ENCODE measurements at regions not wholly inside any gene's neighbourhood (a gene's known extent, or its start where the extent isn't known, plus 50 kb on each side); places are given as distances from the start of the nearest gene placed in this dataset.

DNA sequence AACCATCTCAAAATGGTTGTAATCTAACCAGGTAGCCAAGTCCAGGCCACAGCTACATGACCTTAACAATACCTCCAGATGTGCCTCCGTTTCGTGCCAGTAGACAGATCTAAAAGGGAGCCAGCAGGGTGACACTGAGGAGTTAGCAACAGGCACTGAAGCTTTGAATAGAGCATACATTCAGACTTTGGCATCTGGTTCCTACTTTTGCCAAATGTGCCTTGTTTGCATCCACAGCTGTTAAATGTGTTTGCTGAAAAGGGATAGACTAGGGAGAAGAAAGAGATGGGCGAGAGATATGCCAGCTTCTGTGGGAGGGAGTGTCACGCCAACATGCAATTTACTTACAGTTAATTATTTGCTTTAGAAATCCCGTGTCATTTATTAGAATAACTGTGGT, 1433.9 kb upstream of the CADM2 start:
- Histone ChIP-seq H3K9me2 (ENCODE audit: insufficient read depth, low read length) (no peaks in the 10 kb centered on the region), H3K4me3 (ENCODE audit: low read depth, low read length, poor library complexity, severe bottlenecking) (no peak overlapping the region), H3K27ac (ENCODE audit: low read depth, low read length, poor library complexity, severe bottlenecking) (no peak overlapping the region), H3K4me1 (ENCODE audit: insufficient read depth, low read length, poor library complexity, severe bottlenecking) (no peaks in the 10 kb centered on the region), H3K9me3 (ENCODE audit: low read length) (no peaks in the 10 kb centered on the region), H2AFZ (ENCODE audit: low read length) (no peak overlapping the region), H3K36me3 (ENCODE audit: insufficient read depth, low read length) (no peaks in the 10 kb centered on the region), H3K79me2 (ENCODE audit: insufficient read depth, low read depth, low read length) (no peaks in the 10 kb centered on the region), H3K4me2 (ENCODE audit: low read length) (no peak overlapping the region), H4K20me1 (ENCODE audit: insufficient read depth, low read length) (no peaks in the 10 kb centered on the region)
- POLR2A ChIA-PET = no interaction called here
- CTCF ChIA-PET (ENCODE audit: unreplicated experiment) = no interaction called here
- TF ChIP-seq, protein P1, sequence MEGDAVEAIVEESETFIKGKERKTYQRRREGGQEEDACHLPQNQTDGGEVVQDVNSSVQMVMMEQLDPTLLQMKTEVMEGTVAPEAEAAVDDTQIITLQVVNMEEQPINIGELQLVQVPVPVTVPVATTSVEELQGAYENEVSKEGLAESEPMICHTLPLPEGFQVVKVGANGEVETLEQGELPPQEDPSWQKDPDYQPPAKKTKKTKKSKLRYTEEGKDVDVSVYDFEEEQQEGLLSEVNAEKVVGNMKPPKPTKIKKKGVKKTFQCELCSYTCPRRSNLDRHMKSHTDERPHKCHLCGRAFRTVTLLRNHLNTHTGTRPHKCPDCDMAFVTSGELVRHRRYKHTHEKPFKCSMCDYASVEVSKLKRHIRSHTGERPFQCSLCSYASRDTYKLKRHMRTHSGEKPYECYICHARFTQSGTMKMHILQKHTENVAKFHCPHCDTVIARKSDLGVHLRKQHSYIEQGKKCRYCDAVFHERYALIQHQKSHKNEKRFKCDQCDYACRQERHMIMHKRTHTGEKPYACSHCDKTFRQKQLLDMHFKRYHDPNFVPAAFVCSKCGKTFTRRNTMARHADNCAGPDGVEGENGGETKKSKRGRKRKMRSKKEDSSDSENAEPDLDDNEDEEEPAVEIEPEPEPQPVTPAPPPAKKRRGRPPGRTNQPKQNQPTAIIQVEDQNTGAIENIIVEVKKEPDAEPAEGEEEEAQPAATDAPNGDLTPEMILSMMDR (conservative IDR thresholded peaks at IDR 0.05; ENCODE audit: low read length) = no peak
- TF ChIP-seq EZH2phosphoT487 (IDR thresholded peaks at IDR 0.05; ENCODE audit: borderline replicate concordance, low read depth, low read length) = no peak
- intact Hi-C loops (cut with micrococcal nuclease; ENCODE audit: unreplicated experiment) = no loop called here
- no TSS peak for BruUV-seq (replicated peaks)
- DNase-seq (ENCODE audit: low spot score) = no peak

DNA sequence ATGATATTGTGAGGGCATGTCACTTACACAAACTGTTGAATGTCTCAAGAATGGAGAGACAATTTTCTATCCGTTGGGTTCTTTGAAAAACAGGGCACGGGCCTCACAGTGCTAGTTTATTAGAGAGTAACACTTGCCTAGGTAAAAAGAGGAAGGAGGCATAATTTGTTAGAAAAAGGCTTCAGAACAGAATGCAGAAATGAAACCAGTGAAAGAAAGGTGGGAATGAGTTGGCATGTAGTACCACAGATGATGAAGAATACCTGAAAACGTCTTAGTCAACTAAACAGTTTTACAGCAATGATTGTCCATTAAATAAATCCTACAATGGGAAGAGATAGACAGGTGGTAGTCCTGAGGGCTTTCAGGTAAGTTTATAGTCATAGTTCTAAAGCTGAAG, 1399.7 kb upstream of the CADM2 start:
- Histone ChIP-seq H2AFZ (ENCODE audit: low read length) (no peak overlapping the region), H3K4me1 (ENCODE audit: insufficient read depth, low read length, poor library complexity, severe bottlenecking) (no peaks in the 10 kb centered on the region), H3K79me2 (ENCODE audit: insufficient read depth, low read depth, low read length) (no peaks in the 10 kb centered on the region), H3K4me2 (ENCODE audit: low read length) (no peak overlapping the region), H3K27ac (ENCODE audit: low read depth, low read length, poor library complexity, severe bottlenecking) (no peak overlapping the region), H3K9me2 (ENCODE audit: insufficient read depth, low read length) (no peaks in the 10 kb centered on the region), H3K36me3 (ENCODE audit: insufficient read depth, low read length) (no peaks in the 10 kb centered on the region), H3K9me3 (ENCODE audit: low read length) (no peaks in the 10 kb centered on the region), H3K4me3 (ENCODE audit: low read depth, low read length, poor library complexity, severe bottlenecking) (no peak overlapping the region), H4K20me1 (ENCODE audit: insufficient read depth, low read length) (no peaks in the 10 kb centered on the region)
- ChIA-PET POLR2A (interaction anchor here (0.7 kb wide), 1 partner anchor 197 kb away, joined by 6 read pairs; no protein-coding TSS in a partner anchor), CTCF (ENCODE audit: unreplicated experiment) (no interaction called here)
- no TSS peak for BruUV-seq (replicated peaks)
- no peak for DNase-seq (ENCODE audit: low spot score)
- TF ChIP-seq EZH2phosphoT487 (IDR thresholded peaks at IDR 0.05; ENCODE audit: borderline replicate concordance, low read depth, low read length) = no peak
- TF ChIP-seq, protein P1 (conservative IDR thresholded peaks at IDR 0.05; ENCODE audit: low read length) = no peak
- intact Hi-C loops (cut with micrococcal nuclease; ENCODE audit: unreplicated experiment) = no loop called here

DNA sequence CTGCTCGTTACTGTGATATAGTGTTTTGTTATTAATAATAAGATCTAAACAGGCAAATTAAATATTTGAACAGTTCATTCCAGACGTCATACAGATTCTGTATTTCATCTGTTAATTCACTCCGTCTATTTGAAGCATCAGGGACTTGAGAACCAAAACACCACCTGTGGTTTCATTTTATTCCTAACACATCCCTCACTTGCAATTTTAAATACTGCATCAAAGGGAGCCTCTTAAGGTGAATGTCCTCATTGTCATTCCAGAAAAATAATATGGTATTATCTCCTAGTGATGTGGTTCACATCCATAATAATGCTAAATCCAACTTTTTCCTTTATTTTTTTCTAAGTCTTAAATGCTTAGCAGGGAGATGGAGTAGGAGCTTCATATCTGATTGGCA, 1390.9 kb upstream of the CADM2 start:
- Histone ChIP-seq H3K36me3 (ENCODE audit: insufficient read depth, low read length) (no peaks in the 10 kb centered on the region), H3K9me3 (ENCODE audit: low read length) (no peaks in the 10 kb centered on the region), H4K20me1 (ENCODE audit: insufficient read depth, low read length) (no peaks in the 10 kb centered on the region), H3K4me3 (ENCODE audit: low read depth, low read length, poor library complexity, severe bottlenecking) (no peak overlapping the region), H3K4me1 (ENCODE audit: insufficient read depth, low read length, poor library complexity, severe bottlenecking) (no peaks in the 10 kb centered on the region), H2AFZ (ENCODE audit: low read length) (no peak overlapping the region), H3K9me2 (ENCODE audit: insufficient read depth, low read length) (no peaks in the 10 kb centered on the region), H3K27ac (ENCODE audit: low read depth, low read length, poor library complexity, severe bottlenecking) (no peak overlapping the region), H3K4me2 (ENCODE audit: low read length) (no peak overlapping the region), H3K79me2 (ENCODE audit: insufficient read depth, low read depth, low read length) (no peaks in the 10 kb centered on the region)
- intact Hi-C loops (cut with micrococcal nuclease; ENCODE audit: unreplicated experiment) = no loop called here
- ChIA-PET CTCF (ENCODE audit: unreplicated experiment) (no interaction called here), POLR2A (interaction anchor here (0.6 to 1.2 kb wide), 3 partner anchors 33 to 1850 kb away, joined by 3 to 4 read pairs (median 3); no protein-coding TSS in a partner anchor)
- DNase-seq (ENCODE audit: low spot score) = no peak
- BruUV-seq (replicated peaks) = no TSS peak
- TF ChIP-seq, protein P1 (conservative IDR thresholded peaks at IDR 0.05; ENCODE audit: low read length) = no peak
- no peak for TF ChIP-seq EZH2phosphoT487 (IDR thresholded peaks at IDR 0.05; ENCODE audit: borderline replicate concordance, low read depth, low read length)

All from OCI-LY7 (cell line).